ENCODE measurements at regions not wholly inside any gene's neighbourhood (a gene's known extent, or its start where the extent isn't known, plus 50 kb on each side); places are given as distances from the start of the nearest gene placed in this dataset.

GRCh38 chr6:134654751-134655150 is 295.1 kb downstream of the ALDH8A1 start:
- intact Hi-C loops (cut with DNase I): no loop called here
- DNase-seq: no peak

GRCh38 chr6:134651519-134651918 is 298.4 kb downstream of the ALDH8A1 start:
- no peak for DNase-seq
- intact Hi-C loops (cut with DNase I): no loop called here

GRCh38 chr6:134647861-134648260 is 302.0 kb downstream of the ALDH8A1 start:
- intact Hi-C loops (cut with DNase I): loop anchor here (10.0 kb wide), 2 partner anchors 213 to 297 kb away; no protein-coding TSS in a partner anchor
- DNase-seq: no peak

- no peak for DNase-seq
- intact Hi-C loops (cut with DNase I): loop anchor here (10.0 kb wide), 2 partner anchors 208 to 302 kb away; no protein-coding TSS in a partner anchor
These were observed 307.1 kb downstream of the ALDH8A1 start for GRCh38 chr6:134642819-134643218.

- intact Hi-C loops (cut with DNase I): loop anchor here (10.0 kb wide), 2 partner anchors 207 to 303 kb away; no protein-coding TSS in a partner anchor
- no peak for DNase-seq
These were observed 307.6 kb downstream of the ALDH8A1 start for GRCh38 chr6:134642279-134642678.

GRCh38 chr6:134640975-134641429 is 308.9 kb downstream of the ALDH8A1 start:
- intact Hi-C loops (cut with DNase I): loop anchor here (2.0 to 10.0 kb wide), 3 partner anchors 206 to 462 kb away; no protein-coding TSS in a partner anchor
- DNase-seq: peak; percentile 51 to 95 (median 76)

- intact Hi-C loops (cut with DNase I): loop anchor here (2.0 to 10.0 kb wide), 3 partner anchors 205 to 461 kb away; no protein-coding TSS in a partner anchor
These were observed 309.7 kb downstream of the ALDH8A1 start for GRCh38 chr6:134640229-134640628.

GRCh38 chr6:134637847-134638437 is 312.0 kb downstream of the ALDH8A1 start:
- no peak for DNase-seq
- intact Hi-C loops (cut with DNase I): loop anchor here (10.0 kb wide), 1 partner anchor 323 kb away; the partner anchor contains the start of gene SGK1

More at GRCh38 chr6:134640229-134640628, 309.7 kb downstream of the ALDH8A1 start:
- no peak for DNase-seq

- intact Hi-C loops (cut with DNase I): loop anchor here (10.0 kb wide), 1 partner anchor 322 kb away; the partner anchor contains the start of gene SGK1
- DNase-seq: no peak
These were observed 312.6 kb downstream of the ALDH8A1 start for GRCh38 chr6:134637282-134637681.

GRCh38 chr6:134636186-134636799 is 313.6 kb downstream of the ALDH8A1 start:
- DNase-seq: no peak
- intact Hi-C loops (cut with DNase I): loop anchor here (10.0 kb wide), 1 partner anchor 321 kb away; the partner anchor contains the start of gene SGK1

- intact Hi-C loops (cut with DNase I): loop anchor here (10.0 kb wide), 1 partner anchor 320 kb away; the partner anchor contains the start of gene SGK1
- DNase-seq: no peak
These were observed 314.9 kb downstream of the ALDH8A1 start for GRCh38 chr6:134634966-134635365.

GRCh38 chr6:134634466-134634865 is 315.4 kb downstream of the ALDH8A1 start:
- intact Hi-C loops (cut with DNase I): loop anchor here (10.0 kb wide), 1 partner anchor 320 kb away; the partner anchor contains the start of gene SGK1
- no peak for DNase-seq

GRCh38 chr6:134632982-134633940 is 315.3 kb upstream of the SGK1 start:
- peak in 1 of 10 donors; percentile 67 for DNase-seq
- intact Hi-C loops (cut with DNase I): loop anchor here (10.0 kb wide), 1 partner anchor 318 kb away; the partner anchor contains the start of gene SGK1

- no peak for DNase-seq
- intact Hi-C loops (cut with DNase I): loop anchor here (10.0 kb wide), 1 partner anchor 317 kb away; the partner anchor contains the start of gene SGK1
These were observed 314.1 kb upstream of the SGK1 start for GRCh38 chr6:134632024-134632423.

GRCh38 chr6:134631398-134631924 is 313.5 kb upstream of the SGK1 start:
- no peak for DNase-seq
- intact Hi-C loops (cut with DNase I): loop anchor here (10.0 kb wide), 1 partner anchor 317 kb away; the partner anchor contains the start of gene SGK1

- no peak for DNase-seq
- intact Hi-C loops (cut with DNase I): loop anchor here (10.0 kb wide), 1 partner anchor 316 kb away; the partner anchor contains the start of gene SGK1
These were observed 312.7 kb upstream of the SGK1 start for GRCh38 chr6:134630508-134631121.

GRCh38 chr6:134628154-134628553 is 310.2 kb upstream of the SGK1 start:
- intact Hi-C loops (cut with DNase I): loop anchor here (10.0 kb wide), 1 partner anchor 63 kb away; no protein-coding TSS in a partner anchor
- no peak for DNase-seq

- no peak for DNase-seq
- intact Hi-C loops (cut with DNase I): loop anchor here (10.0 kb wide), 1 partner anchor 63 kb away; no protein-coding TSS in a partner anchor
These were observed 309.8 kb upstream of the SGK1 start for GRCh38 chr6:134627707-134628106.

- DNase-seq: no peak
- intact Hi-C loops (cut with DNase I): loop anchor here (10.0 kb wide), 1 partner anchor 62 kb away; no protein-coding TSS in a partner anchor
These were observed 308.7 kb upstream of the SGK1 start for GRCh38 chr6:134626589-134626988.

Measured in posterior cingulate gyrus (tissue), 11 donors.